Right lobe of liver (tissue), 4 donors: ENCODE measurements at regions not wholly inside any gene's neighbourhood (a gene's known extent, or its start where the extent isn't known, plus 50 kb on each side); places are given as distances from the start of the nearest gene placed in this dataset.
"Not testable (repeated sequence)": the region's sequence is repeated elsewhere in the genome, so short reads cannot be mapped to it uniquely, and the experiment has no call there.

Experiments used
- CTCF ChIP-seq, 4 donors: fragments of 200-600 bp in 3 of 4; fragments of 450-650 bp in 1 of 4; IDR thresholded peaks; one replicate each; pipeline versions ENCODE4 v1.5.1 to v1.8.0; 2016 to 2022; ENCODE audit warnings: antibody characterized with exemption in 4 of 4, mild to moderate bottlenecking in 2 of 4
- POLR2A ChIP-seq: fragments of 450-650 bp; IDR thresholded peaks from one replicate; pipeline ENCODE4 v1.6.1; 2017; ENCODE audit warnings: antibody characterized with exemption, mild to moderate bottlenecking
- donor health status: DM: no; HTN: no; CAD: no.
- donor health status: DM: no; HTN: no; CAD: no.
- donor health status: DM: no; HTN: yes; CAD: no.

DNA sequence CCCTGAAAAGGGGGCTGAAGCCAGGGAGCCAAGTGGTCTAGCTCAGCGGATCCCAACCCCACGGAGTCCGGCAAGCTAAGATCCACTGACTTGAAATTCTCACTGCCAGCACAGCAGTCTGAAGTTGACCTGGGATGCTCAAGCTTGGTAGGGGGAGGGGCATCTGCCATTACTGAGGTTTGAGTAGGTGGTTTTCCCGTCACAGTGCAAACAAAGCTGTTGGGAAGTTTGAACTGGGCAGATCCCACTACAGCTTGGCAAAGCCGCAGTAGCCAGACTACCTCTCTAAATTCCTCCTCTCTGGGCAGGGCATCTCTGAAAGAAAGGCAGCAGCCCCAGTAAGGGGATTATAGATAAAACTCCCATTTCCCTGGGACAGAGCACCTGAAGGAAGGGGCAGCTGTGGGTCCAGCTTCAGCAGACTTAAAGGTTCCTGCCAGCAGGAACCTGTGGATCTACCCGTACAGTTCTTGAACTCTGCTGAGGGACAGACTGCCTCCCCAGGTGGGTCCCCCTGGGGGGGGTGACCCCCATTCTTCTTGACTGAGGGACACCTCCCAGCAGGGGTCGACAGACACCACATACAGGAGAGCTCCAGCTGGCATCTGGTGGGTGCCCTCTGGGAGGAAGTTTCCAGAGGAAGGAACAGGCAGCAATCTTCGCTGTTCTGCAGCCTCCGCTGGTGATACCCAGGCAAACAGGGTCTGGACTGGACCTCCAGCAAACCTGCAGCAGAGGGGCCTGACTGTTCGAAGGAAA, 156.4 kb upstream of the ETV3 start:
- TF ChIP-seq CTCF (IDR thresholded peaks at IDR 0.05); POLR2A: not testable (repeated sequence)
